H9 (cell line): ENCODE measurements at regions not wholly inside any gene's neighbourhood (a gene's known extent, or its start where the extent isn't known, plus 50 kb on each side); places are given as distances from the start of the nearest gene placed in this dataset.

ENCODE experiments used
- DNase-seq: peaks from one replicate; pipeline ENCODE4 v3.0.0-alpha.2; 2017
- H2AFZ ChIP-seq: one replicate; pipeline ENCODE4 v1.6.1; 2013; ENCODE audit warnings: mild to moderate bottlenecking, low read length, control low read depth, moderate library complexity
- H2AK5ac ChIP-seq: 2 replicates; pipeline ENCODE4 v1.6.1; 2013; ENCODE audit warnings: low read length, control low read depth, mixed read lengths; ENCODE audit not compliant: insufficient read length
- H2BK120ac ChIP-seq: one replicate; pipeline ENCODE4 v1.6.1; 2013; ENCODE audit warnings: low read depth, mild to moderate bottlenecking, low read length, control low read depth, inconsistent platforms; ENCODE audit not compliant: poor library complexity, severe bottlenecking
- H2BK12ac ChIP-seq: 2 replicates; pipeline ENCODE4 v1.6.1; 2013; ENCODE audit warnings: low read length, control low read depth, mixed read lengths, low read depth; ENCODE audit not compliant: insufficient read length
- H2BK15ac ChIP-seq: 2 replicates; pipeline ENCODE4 v1.6.1; 2013; ENCODE audit warnings: low read depth, low read length, control low read depth
- H2BK20ac ChIP-seq: one replicate; pipeline ENCODE4 v1.6.1; 2013; ENCODE audit warnings: low read depth, mild to moderate bottlenecking, low read length, control low read depth, inconsistent platforms; ENCODE audit not compliant: poor library complexity, severe bottlenecking
- H2BK5ac ChIP-seq: 2 replicates; pipeline ENCODE4 v1.6.1; 2013; ENCODE audit warnings: low read length, control low read depth, mixed read lengths; ENCODE audit not compliant: insufficient read length
- H3K14ac ChIP-seq: 2 replicates; pipeline ENCODE4 v1.6.1; 2013; ENCODE audit warnings: low read length, control low read depth; ENCODE audit not compliant: insufficient read depth
- H3K18ac ChIP-seq: 2 replicates; pipeline ENCODE4 v1.6.1; 2013; ENCODE audit warnings: low read depth, mild to moderate bottlenecking, mixed read lengths, low read length, control low read depth; ENCODE audit not compliant: insufficient read length
- H3K23ac ChIP-seq: 2 replicates; pipeline ENCODE4 v1.6.1; 2013; ENCODE audit warnings: low read length, control low read depth, mixed read lengths, low read depth; ENCODE audit not compliant: insufficient read length
- H3K23me2 ChIP-seq: 2 replicates; pipeline ENCODE4 v1.6.1; 2013; ENCODE audit warnings: low read depth, mild to moderate bottlenecking, mixed read lengths, low read length, control low read depth; ENCODE audit not compliant: insufficient read length, poor library complexity, severe bottlenecking
- H3K27ac ChIP-seq: 2 replicates; pipeline ENCODE4 v1.5.1; 2013; ENCODE audit warnings: low read length, control low read depth, mixed read lengths, low read depth; ENCODE audit not compliant: insufficient read length
- H3K27me3 ChIP-seq: 2 replicates; pipeline ENCODE4 v1.6.1; 2013; ENCODE audit warnings: low read length, control low read depth, inconsistent platforms; ENCODE audit not compliant: insufficient read depth
- H3K4ac ChIP-seq: 2 replicates; pipeline ENCODE4 v1.6.1; 2013; ENCODE audit warnings: low read depth, mild to moderate bottlenecking, control low read depth, inconsistent platforms, low read length, moderate library complexity
- H3K4me1 ChIP-seq: 2 replicates; pipeline ENCODE4 v1.6.1; 2013; ENCODE audit warnings: low read length, control low read depth, inconsistent platforms; ENCODE audit not compliant: insufficient read depth
- H3K4me2 ChIP-seq: 2 replicates; pipeline ENCODE4 v1.6.1; 2013; ENCODE audit warnings: low read length, control low read depth, mixed read lengths; ENCODE audit not compliant: insufficient read length, insufficient read depth
- H3K56ac ChIP-seq: 2 replicates; pipeline ENCODE4 v1.6.1; 2013; ENCODE audit warnings: low read depth, mild to moderate bottlenecking, mixed read lengths, low read length, control low read depth; ENCODE audit not compliant: insufficient read length
- H3K79me1 ChIP-seq: 2 replicates; pipeline ENCODE4 v1.6.1; 2013; ENCODE audit warnings: low read depth, mild to moderate bottlenecking, moderate library complexity, low read length, control low read depth, inconsistent platforms; ENCODE audit not compliant: insufficient read depth, poor library complexity, severe bottlenecking
- H3K79me2 ChIP-seq: 2 replicates; pipeline ENCODE4 v1.6.1; 2013; ENCODE audit warnings: low read length, control low read depth, inconsistent platforms; ENCODE audit not compliant: insufficient read depth
- H3K9ac ChIP-seq: 2 replicates; pipeline ENCODE4 v1.6.1; 2013; ENCODE audit warnings: low read length, control low read depth, mixed read lengths; ENCODE audit not compliant: insufficient read length; ENCODE audit errors: extremely low read depth
- H3K9me3 ChIP-seq: one replicate; pipeline ENCODE4 v1.6.1; 2013; ENCODE audit warnings: low read depth, low read length, inconsistent platforms; ENCODE audit not compliant: control insufficient read depth
- H3T11ph ChIP-seq: one replicate; pipeline ENCODE4 v1.6.1; 2013; ENCODE audit warnings: mild to moderate bottlenecking, low read length, control low read depth, inconsistent platforms
- H4K20me1 ChIP-seq: one replicate; pipeline ENCODE4 v1.6.1; 2013; ENCODE audit not compliant: control insufficient read depth, insufficient read length, insufficient read depth
- H4K5ac ChIP-seq: 2 replicates; pipeline ENCODE4 v1.6.1; 2013; ENCODE audit warnings: low read depth, mild to moderate bottlenecking, mixed read lengths, low read length, control low read depth; ENCODE audit not compliant: insufficient read length
- H4K8ac ChIP-seq: replicated peaks from 2 replicates; pipeline ENCODE4 v1.6.1; 2013; ENCODE audit warnings: low read length, control low read depth, mixed read lengths, low read depth; ENCODE audit not compliant: insufficient read length
- H4K91ac ChIP-seq: 2 replicates; pipeline ENCODE4 v1.6.1; 2013; ENCODE audit warnings: low read depth, mild to moderate bottlenecking, moderate library complexity, mixed read lengths, low read length, control low read depth; ENCODE audit not compliant: insufficient read length
- H3K27ac Mint-ChIP-seq, 3 experiments: 2 replicates in 2 of 3; 3 replicates in 1 of 3; pipeline ENCODE4 v1.8.0; 2020 to 2021; ENCODE audit warnings: mixed read lengths in 3 of 3, mild to moderate bottlenecking in 1 of 3, moderate library complexity in 1 of 3
- H3K27me3 Mint-ChIP-seq: 2 replicates; pipeline ENCODE4 v1.8.0; 2021; ENCODE audit warnings: low read depth, mild to moderate bottlenecking, moderate library complexity, mixed read lengths
- H3K36me3 Mint-ChIP-seq, 3 experiments: 2 replicates in 2 of 3; 3 replicates in 1 of 3; pipeline ENCODE4 v1.8.0; 2020 to 2021; ENCODE audit warnings: low read depth in 3 of 3, mixed read lengths in 3 of 3; ENCODE audit not compliant: insufficient read depth in 1 of 3
- H3K4me1 Mint-ChIP-seq, 2 experiments: 2 replicates each; pipeline ENCODE4 v1.8.0; 2020; ENCODE audit warnings: mixed read lengths in 2 of 2
- H3K4me3 Mint-ChIP-seq, 2 experiments: 2 replicates in 1 of 2; 3 replicates in 1 of 2; pipeline ENCODE4 v1.8.0; 2020 to 2021; ENCODE audit warnings: mild to moderate bottlenecking in 2 of 2, mixed read lengths in 2 of 2, moderate library complexity in 1 of 2
- H3K9me3 Mint-ChIP-seq, 2 experiments: 2 replicates in 1 of 2; 3 replicates in 1 of 2; pipeline ENCODE4 v1.8.0; 2020; ENCODE audit warnings: mild to moderate bottlenecking in 2 of 2, mixed read lengths in 2 of 2, moderate library complexity in 1 of 2
- CTCF ChIP-seq: fragments of 200-600 bp; sonication (generic); conservative IDR thresholded peaks from 3 replicates; pipeline ENCODE4 v1.8.0; 2021; ENCODE audit warnings: antibody characterized with exemption, mild to moderate bottlenecking
- WGBS: extraction: QIAGEN DNeasy Blood & Tissue Kit; methylation state at CpG from one replicate; pipeline ENCODE4 v1.1.7; 2013; ENCODE audit warnings: missing lambda C conversion rate, low lambda C conversion rate, mixed read lengths; ENCODE audit not compliant: insufficient read length; ENCODE audit errors: extremely low coverage; 5-methylcytosine and 5-hydroxymethylcytosine counted together

- H3K4me3 Mint-ChIP-seq = no peak overlapping the region
- H3K27me3 ChIP-seq = no peaks in the 10 kb centered on the region
- WGBS = no CpG with 5 or more reads among the region's 3 CpGs
Measured at GRCh38 chr17:53127331-53127730, 695.4 kb upstream of the KIF2B start.

More at GRCh38 chr17:53127331-53127730, 695.4 kb upstream of the KIF2B start:
- Histone ChIP-seq H2AK5ac (no peak overlapping the region), H4K91ac (no peak overlapping the region), H2BK120ac (no peak overlapping the region), H4K8ac (no peak overlapping the region), H3K14ac (no peak overlapping the region), H3K27ac (no peak overlapping the region), H2BK20ac (no peak overlapping the region), H3K56ac (no peak overlapping the region), H2AFZ (no peak overlapping the region), H2BK5ac (no peak overlapping the region), H3T11ph (no peak overlapping the region), H3K9me3 (no peaks in the 10 kb centered on the region), H3K23me2 (no peaks in the 10 kb centered on the region), H3K4me2 (no peak overlapping the region), H4K5ac (no peak overlapping the region), H3K9ac (no peak overlapping the region), H3K79me2 (no peaks in the 10 kb centered on the region), H3K23ac (no peak overlapping the region), H3K79me1 (no peaks in the 10 kb centered on the region), H3K18ac (no peak overlapping the region), H2BK15ac (no peak overlapping the region), H3K4me1 (no peaks in the 10 kb centered on the region), H4K20me1 (no peaks in the 10 kb centered on the region), H3K4ac (no peak overlapping the region), H2BK12ac (no peak overlapping the region)
- DNase-seq = no peak
- Mint-ChIP-seq H3K27me3 (no peaks in the 10 kb centered on the region), H3K4me1 (no peaks in the 10 kb centered on the region), H3K27ac (no peak overlapping the region), H3K9me3 (no peaks in the 10 kb centered on the region; a peak in 1 of 5 replicates), H3K36me3 (no peaks in the 10 kb centered on the region)
- no peak for TF ChIP-seq CTCF
